ENCODE measurements at regions not wholly inside any gene's neighbourhood (a gene's known extent, or its start where the extent isn't known, plus 50 kb on each side); places are given as distances from the start of the nearest gene placed in this dataset.
"Not testable (repeated sequence)": the region's sequence is repeated elsewhere in the genome, so short reads cannot be mapped to it uniquely, and the experiment has no call there.

- DNase-seq, result no peak
Observed at GRCh38 chr4:174066611-174067205, 216.8 kb downstream of the FBXO8 start.

- DNase-seq, result no peak
Observed at GRCh38 chr4:174062831-174063230, 220.6 kb downstream of the FBXO8 start.

- no peak for DNase-seq
Observed at GRCh38 chr4:174061026-174061425, 222.4 kb downstream of the FBXO8 start.

- no peak for DNase-seq
Observed at GRCh38 chr4:174058846-174059245, 224.6 kb downstream of the FBXO8 start.

- no peak for DNase-seq
Observed at GRCh38 chr4:174056959-174057358, 226.5 kb downstream of the FBXO8 start.

GRCh38 chr4:174055344-174055743 is 228.1 kb downstream of the FBXO8 start:
- DNase-seq, result no peak

GRCh38 chr4:174053895-174054294 is 229.6 kb downstream of the FBXO8 start:
- no peak for DNase-seq

- no peak for DNase-seq
Observed at GRCh38 chr4:174047363-174047762, 236.1 kb downstream of the FBXO8 start.

- not testable (repeated sequence) for DNase-seq
Observed at GRCh38 chr4:174045829-174046228, 237.6 kb downstream of the FBXO8 start.

GRCh38 chr4:174045381-174045780 is 238.1 kb downstream of the FBXO8 start:
- DNase-seq, result no peak

- DNase-seq, result peak; percentile 51
Observed at GRCh38 chr4:174041555-174042105, 241.8 kb downstream of the FBXO8 start.

GRCh38 chr4:174040287-174040686 is 243.2 kb downstream of the FBXO8 start:
- no peak for DNase-seq

- no peak for DNase-seq
Observed at GRCh38 chr4:174038481-174038880, 245.0 kb downstream of the FBXO8 start.

- no peak for DNase-seq
Observed at GRCh38 chr4:174037631-174038030, 245.8 kb downstream of the FBXO8 start.

- DNase-seq, result no peak
Observed at GRCh38 chr4:174037049-174037448, 246.4 kb downstream of the FBXO8 start.

- no peak for DNase-seq
Observed at GRCh38 chr4:174036576-174036975, 246.9 kb downstream of the FBXO8 start.

GRCh38 chr4:174036111-174036510 is 247.4 kb downstream of the FBXO8 start:
- DNase-seq, result no peak

GRCh38 chr4:174023641-174024040 is 259.8 kb downstream of the FBXO8 start:
- no peak for DNase-seq

- DNase-seq, result no peak
Observed at GRCh38 chr4:174018236-174018635, 265.2 kb downstream of the FBXO8 start.

GRCh38 chr4:174016251-174016650 is 267.2 kb downstream of the FBXO8 start:
- DNase-seq, result no peak

- DNase-seq, result no peak
Observed at GRCh38 chr4:174012886-174013259, 270.6 kb downstream of the FBXO8 start.

GRCh38 chr4:174012135-174012885 is 271.2 kb downstream of the FBXO8 start:
- no peak for DNase-seq

- no peak for DNase-seq
Observed at GRCh38 chr4:174010547-174010946, 272.9 kb downstream of the FBXO8 start.

GRCh38 chr4:174009686-174010451 is 273.6 kb downstream of the FBXO8 start:
- no peak for DNase-seq
